ENCODE measurements at regions not wholly inside any gene's neighbourhood (a gene's known extent, or its start where the extent isn't known, plus 50 kb on each side); places are given as distances from the start of the nearest gene placed in this dataset.

DNA sequence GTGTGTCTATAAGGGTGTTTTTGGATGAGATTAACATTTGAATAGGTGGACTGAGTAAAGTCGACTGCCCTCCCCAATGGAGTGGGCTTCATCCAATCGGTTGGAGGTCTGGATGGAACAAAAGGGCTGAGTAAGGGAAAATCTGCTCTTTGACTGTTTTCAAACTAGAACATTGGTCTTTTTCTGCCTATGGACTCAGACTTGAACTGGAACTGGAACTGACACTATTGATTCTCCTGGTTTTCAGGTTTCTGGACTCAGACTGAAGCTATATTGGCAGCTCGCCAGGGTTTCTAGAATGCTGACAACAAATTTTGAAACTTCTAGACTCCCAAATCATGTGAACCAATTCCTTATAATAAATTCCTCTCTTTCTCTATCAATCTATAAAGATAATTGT is 498.9 kb upstream of the EPHA7 start:
- TF ChIP-seq CTCF (IDR thresholded peaks at IDR 0.05) = no peak
- TF ChIP-seq POLR2A (IDR thresholded peaks at IDR 0.05) = no peak

All from thyroid gland (tissue), 4 donors.